HepG2 (cell line): ENCODE measurements at regions not wholly inside any gene's neighbourhood (a gene's known extent, or its start where the extent isn't known, plus 50 kb on each side); places are given as distances from the start of the nearest gene placed in this dataset.

ENCODE experiments used
- ATAC-seq: fragments of 200-7000 bp; cut with Tn5 transposase; 3 replicates; pipeline ENCODE4 v1.9.1; 2020; ENCODE audit warnings: mild to moderate bottlenecking, moderate library complexity
- BruUV-seq: library from RNA; stranded (reverse); fragments of 400-500 nt; replicated peaks from 2 replicates; lab custom pipeline; 2021; lab: Mats Ljungman, UMichigan
- CTCF ChIA-PET: fragments of 300-600 bp; formaldehyde crosslinking; extraction: SDS; loops from one replicate; lab custom pipeline; 2021; ENCODE audit warnings: low total read pairs, inconsistent platforms, low intra/inter-chr PET ratio; lab: Yijun Ruan, JAX
- POLR2A ChIA-PET: fragments of 350-600 bp; sonication (Branson Sonifier 250); formaldehyde crosslinking; loops from one replicate; lab custom pipeline; 2020; ENCODE audit warnings: antibody characterized with exemption, inconsistent platforms; lab: Yijun Ruan, JAX
- DNase-seq: peaks from one replicate; pipeline ENCODE4 v3.0.0-alpha.2; 2015; ENCODE audit warnings: low spot score
- FAIRE-seq: peaks from 3 replicates; lab custom pipeline; 2011; peaks lifted over from hg19 to GRCh38; lab: Jason Lieb, UNC
- H2AFZ ChIP-seq: one replicate; pipeline ENCODE4 v1.6.1; 2011; ENCODE audit warnings: low read length, inconsistent platforms
- H3K27ac ChIP-seq: fragments of 300-600 bp; 3 replicates; pipeline ENCODE4 v1.8.0; 2011; ENCODE audit warnings: mixed run types, mild to moderate bottlenecking, mixed read lengths, low read length, inconsistent platforms; ENCODE audit not compliant: insufficient read depth; ENCODE audit errors: extremely low read length
- H3K27me3 ChIP-seq, 2 experiments: fragments of 200-600 bp in 1 of 2; 2 replicates in 1 of 2; 3 replicates in 1 of 2; pipeline versions ENCODE4 v1.6.0 to v1.8.0; 2011; ENCODE audit warnings: low read length in 2 of 2, mild to moderate bottlenecking in 2 of 2, moderate library complexity in 2 of 2, inconsistent platforms in 1 of 2; ENCODE audit not compliant: insufficient read depth in 2 of 2, control insufficient read depth in 1 of 2
- H3K36me3 ChIP-seq, 2 experiments: fragments of 200-600 bp in 1 of 2; replicated peaks in 1 of 2; 2 replicates in 1 of 2; 3 replicates in 1 of 2; pipeline versions ENCODE4 v1.5.1 to v1.8.0; 2011; ENCODE audit warnings: low read length in 2 of 2, inconsistent platforms in 1 of 2; ENCODE audit not compliant: insufficient read depth in 2 of 2, control insufficient read depth in 1 of 2
- H3K4me1 ChIP-seq: 2 replicates; pipeline ENCODE4 v1.5.1; 2012; ENCODE audit warnings: low read length, inconsistent platforms; ENCODE audit not compliant: insufficient read depth
- H3K4me2 ChIP-seq: 2 replicates; pipeline ENCODE4 v1.6.0; 2011; ENCODE audit warnings: low read depth, low read length, inconsistent platforms
- H3K4me3 ChIP-seq, 3 experiments: fragments of 200-600 bp in 1 of 3; sonication (generic), shearing (Covaris generic) in 1 of 3; replicated peaks in 1 of 3; 2 replicates each; pipeline ENCODE4 v1.5.1; 2011 to 2016; ENCODE audit warnings: low read length in 3 of 3, inconsistent platforms in 2 of 3, low read depth in 2 of 3, mild to moderate bottlenecking in 2 of 3, control low read depth in 1 of 3, mixed read lengths in 1 of 3; ENCODE audit not compliant: insufficient read depth in 1 of 3
- H3K79me2 ChIP-seq: one replicate; pipeline ENCODE4 v1.6.1; 2011; ENCODE audit warnings: low read length, inconsistent platforms; ENCODE audit not compliant: insufficient read depth
- H3K9ac ChIP-seq: 2 replicates; pipeline ENCODE4 v1.6.0; 2011; ENCODE audit warnings: mild to moderate bottlenecking, low read depth, low read length, inconsistent platforms; ENCODE audit not compliant: insufficient read depth
- H3K9me3 ChIP-seq: 2 replicates; pipeline ENCODE4 v1.5.1; 2012; ENCODE audit warnings: mild to moderate bottlenecking, low read length
- H4K20me1 ChIP-seq: 2 replicates; pipeline ENCODE4 v1.6.0; 2011; ENCODE audit warnings: inconsistent platforms, mild to moderate bottlenecking, low read length, moderate library complexity; ENCODE audit not compliant: insufficient read depth
- ATF2 ChIP-seq: sonication (generic); formaldehyde crosslinking; IDR thresholded peaks from 2 replicates; pipeline ENCODE4 v1.4.0; 2020; ENCODE audit warnings: missing genetic modification reagents
- ESRRA ChIP-seq: sonication (generic); formaldehyde crosslinking; IDR thresholded peaks from 2 replicates; pipeline ENCODE4 v1.5.1; 2020; ENCODE audit warnings: mild to moderate bottlenecking, low read depth, missing genetic modification reagents
- FOXA3 ChIP-seq: IDR thresholded peaks from 2 replicates; pipeline ENCODE4 v1.6.1; 2016; ENCODE audit warnings: missing genetic modification reagents, missing compliant biosample characterization
- GMEB1 ChIP-seq: sonication (generic); formaldehyde crosslinking; IDR thresholded peaks from 2 replicates; pipeline ENCODE4 v1.5.1; 2020; ENCODE audit warnings: missing genetic modification reagents, mild to moderate bottlenecking, borderline replicate concordance
- IRF9 ChIP-seq: sonication (generic); formaldehyde crosslinking; IDR thresholded peaks from 2 replicates; pipeline ENCODE4 v1.8.0; 2022; ENCODE audit warnings: missing genetic modification reagents, mild to moderate bottlenecking, borderline replicate concordance
- LBX2 ChIP-seq: sonication (generic); formaldehyde crosslinking; IDR thresholded peaks from 2 replicates; pipeline ENCODE4 v1.5.0; 2020; ENCODE audit warnings: missing genetic modification reagents, mild to moderate bottlenecking, borderline replicate concordance
- NFIB ChIP-seq: sonication (generic); formaldehyde crosslinking; IDR thresholded peaks from 2 replicates; pipeline ENCODE4 v1.9.0; 2021; ENCODE audit warnings: missing genetic modification reagents, mild to moderate bottlenecking, borderline replicate concordance
- PPARG ChIP-seq: conservative IDR thresholded peaks from 2 replicates; pipeline ENCODE4 v1.6.1; 2016; ENCODE audit warnings: missing biosample characterization, missing genetic modification reagents
- SP4 ChIP-seq: sonication (generic); formaldehyde crosslinking; IDR thresholded peaks from 2 replicates; pipeline ENCODE4 v1.8.1; 2023; ENCODE audit warnings: mild to moderate bottlenecking, missing genetic modification reagents
- TFAP4 ChIP-seq: sonication (generic); IDR thresholded peaks from 2 replicates; pipeline ENCODE4 v1.6.1; 2016; ENCODE audit warnings: low read depth, borderline replicate concordance
- U2AF1 ChIP-seq: fragments of 200-400 bp; formaldehyde crosslinking; optimal IDR thresholded peaks from 2 replicates; pipeline ENCODE3; 2017; ENCODE audit warnings: mild to moderate bottlenecking, low read depth, low read length
- ZBTB1 ChIP-seq: sonication (generic); formaldehyde crosslinking; IDR thresholded peaks from 2 replicates; pipeline ENCODE4 v1.4.0; 2020; ENCODE audit warnings: missing genetic modification reagents, borderline replicate concordance
- ZNF232 ChIP-seq: sonication (generic); formaldehyde crosslinking; IDR thresholded peaks from 2 replicates; pipeline ENCODE4 v1.4.0; 2020; ENCODE audit warnings: missing genetic modification reagents, borderline replicate concordance
- ZNF557 ChIP-seq: sonication (generic); formaldehyde crosslinking; IDR thresholded peaks from 2 replicates; pipeline ENCODE4 v1.4.0; 2020; ENCODE audit warnings: missing genetic modification reagents
- ZNF567 ChIP-seq: sonication (generic); formaldehyde crosslinking; IDR thresholded peaks from 2 replicates; pipeline ENCODE4 v1.8.1; 2023; ENCODE audit warnings: mild to moderate bottlenecking, missing genetic modification reagents, borderline replicate concordance
- ZNF747 ChIP-seq: sonication (generic); formaldehyde crosslinking; IDR thresholded peaks from 2 replicates; pipeline ENCODE4 v1.8.1; 2023; ENCODE audit warnings: missing genetic modification reagents, mild to moderate bottlenecking, borderline replicate concordance
- ZNF772 ChIP-seq: sonication (generic); formaldehyde crosslinking; IDR thresholded peaks from 2 replicates; pipeline ENCODE4 v1.5.0; 2020; ENCODE audit warnings: mild to moderate bottlenecking, missing genetic modification reagents
- WGBS: methylation state at CpG from one replicate; pipeline ENCODE4 v1.1.6; 2017; ENCODE audit warnings: low lambda C conversion rate; 5-methylcytosine and 5-hydroxymethylcytosine counted together
- in situ Hi-C: cut with HindIII; loops from 2 replicates; pipeline ENCODE4 v1.10.0; 2017; ENCODE audit warnings: low pct_unique_long_range_greater_than_20kb; ENCODE audit not compliant: extremely low pct_ligation_motif_present
- intact Hi-C: fragments of 100-400 bp; cut with micrococcal nuclease; formaldehyde crosslinking; loops from one replicate; pipeline ENCODE4 v1.10.0; 2022; ENCODE audit not compliant: unreplicated experiment

GRCh38 chr7:54932818-54933543 lies 85.8 kb upstream of the EGFR start (continued):
- TF ChIP-seq GMEB1 (CRISPR knock-in tag), result no peak
- TF ChIP-seq ZNF232 (CRISPR knock-in tag), result no peak
- no peak for TF ChIP-seq ZBTB1 (CRISPR knock-in tag)
- TF ChIP-seq ATF2 (CRISPR knock-in tag), result no peak

- in situ Hi-C loops, result no loop called here
- Histone ChIP-seq H3K9me3 (no peaks in the 10 kb centered on the region), H2AFZ (peak overlapping the region; percentile 43), H3K36me3 (no peaks in the 10 kb centered on the region), H3K4me1 (peaks cover 9% of the 10 kb centered on the region), H4K20me1 (no peaks in the 10 kb centered on the region), H3K4me2 (peak overlapping the region; percentile 76), H3K27ac (no peak overlapping the region), H3K9ac (no peak overlapping the region), H3K4me3 (peak overlapping the region; percentile 36 to 61 (median 59); a peak in 4 of 6 replicates), H3K79me2 (no peaks in the 10 kb centered on the region), H3K27me3 (no peaks in the 10 kb centered on the region)
- ChIA-PET POLR2A (no interaction called here), CTCF (no interaction called here)
- DNase-seq (no peak), FAIRE-seq (no peak), ATAC-seq (peak; percentile 30)
- BruUV-seq, result no TSS peak
- WGBS, result 20% methylated on average over 4 of the region's 4 CpGs
- intact Hi-C loops, result no loop called here
- TF ChIP-seq LBX2 (CRISPR knock-in tag) (no peak), ZNF567 (CRISPR knock-in tag) (no peak), ZNF747 (CRISPR knock-in tag) (no peak), U2AF1 (no peak), SP4 (CRISPR knock-in tag) (no peak), TFAP4 (no peak), NFIB (CRISPR knock-in tag) (no peak), ZNF772 (CRISPR knock-in tag) (no peak), IRF9 (CRISPR knock-in tag) (no peak), PPARG (CRISPR knock-in tag) (no peak), ZNF557 (CRISPR knock-in tag) (no peak), ESRRA (CRISPR knock-in tag) (no peak), FOXA3 (CRISPR knock-in tag) (no peak)
Observed at GRCh38 chr7:54933643-54934042, 85.2 kb upstream of the EGFR start.
